ENCODE measurements at regions not wholly inside any gene's neighbourhood (a gene's known extent, or its start where the extent isn't known, plus 50 kb on each side); places are given as distances from the start of the nearest gene placed in this dataset.

GRCh38 chr9:129561594-129562281, 59.2 kb downstream of the C9orf50 start:
- Histone ChIP-seq H3K4me1 (ENCODE audit: control insufficient read depth, insufficient read depth, low read depth, low read length) (peaks cover 47% of the 10 kb centered on the region), H3K9me3 (ENCODE audit: control insufficient read depth, low read length) (no peaks in the 10 kb centered on the region), H3K4me2 (ENCODE audit: low read length, poor library complexity, severe bottlenecking) (no peak overlapping the region), H2AK5ac (ENCODE audit: low read length, severe bottlenecking) (peak overlapping the region; percentile 98), H2AFZ (ENCODE audit: low read depth, low read length) (no peak overlapping the region), H3K18ac (ENCODE audit: low read depth in 1 of 2, low read length in 2 of 2) (peak overlapping the region in 1 of 2 experiments; percentile 51), H3K4ac (ENCODE audit: low read depth in 1 of 2, low read length in 2 of 2) (peak overlapping the region in 1 of 2 experiments; percentile 6), H4K91ac (ENCODE audit: low read length) (peak overlapping the region; percentile 34), H3K23ac (ENCODE audit: low read length in 2 of 2) (no peak overlapping the region), H2BK15ac (ENCODE audit: low read depth, poor library complexity, severe bottlenecking) (no peak overlapping the region), H2BK5ac (ENCODE audit: low read depth, low read length, poor library complexity, severe bottlenecking) (peak overlapping the region; percentile 46), H3K27me3 (ENCODE audit: control insufficient read depth in 1 of 2, insufficient read depth in 1 of 2, low read length in 2 of 2) (peaks cover 0 to 6% of the 10 kb centered on the region in 2 experiments), H3K9ac (ENCODE audit: low read length) (no peak overlapping the region), H3K27ac (ENCODE audit: low read length, poor library complexity, severe bottlenecking) (peak overlapping the region; percentile 55), H3K36me3 (ENCODE audit: control insufficient read depth in 1 of 2, insufficient read depth in 2 of 2, low read depth in 1 of 2, low read length in 2 of 2) (no peaks in the 10 kb centered on the region), H3K4me3 (ENCODE audit: insufficient read depth in 1 of 2, low read depth in 1 of 2, low read length in 2 of 2) (peak overlapping the region in 1 of 2 experiments; percentile 3), H4K8ac (ENCODE audit: low read length) (peak overlapping the region; percentile 27), H2BK120ac (ENCODE audit: low read depth, low read length) (no peak overlapping the region), H3K14ac (ENCODE audit: low read length in 2 of 2) (no peak overlapping the region), H2BK12ac (ENCODE audit: low read length in 2 of 2) (no peak overlapping the region), H3K79me1 (replicated peaks; ENCODE audit: low read length, poor library complexity, severe bottlenecking) (no peaks in the 10 kb centered on the region)
- 82% methylated on average over 28 of the region's 28 CpGs for WGBS
- no peak for DNase-seq

- Histone ChIP-seq H2BK12ac (ENCODE audit: low read length in 2 of 2) (peak overlapping the region in 1 of 2 experiments; percentile 30), H3K4me3 (ENCODE audit: insufficient read depth in 1 of 2, low read depth in 1 of 2, low read length in 2 of 2) (no peak overlapping the region), H2AFZ (ENCODE audit: low read depth, low read length) (no peak overlapping the region), H3K4ac (ENCODE audit: low read depth in 1 of 2, low read length in 2 of 2) (no peak overlapping the region), H3K23ac (ENCODE audit: low read length in 2 of 2) (no peak overlapping the region), H3K36me3 (ENCODE audit: control insufficient read depth in 1 of 2, insufficient read depth in 2 of 2, low read depth in 1 of 2, low read length in 2 of 2) (no peaks in the 10 kb centered on the region), H2AK5ac (ENCODE audit: low read length, severe bottlenecking) (peak overlapping the region; percentile 98), H3K4me1 (ENCODE audit: control insufficient read depth, insufficient read depth, low read depth, low read length) (peaks cover 48% of the 10 kb centered on the region), H4K91ac (ENCODE audit: low read length) (no peak overlapping the region), H3K79me1 (replicated peaks; ENCODE audit: low read length, poor library complexity, severe bottlenecking) (no peaks in the 10 kb centered on the region), H3K18ac (ENCODE audit: low read depth in 1 of 2, low read length in 2 of 2) (no peak overlapping the region), H4K8ac (ENCODE audit: low read length) (no peak overlapping the region), H3K14ac (ENCODE audit: low read length in 2 of 2) (no peak overlapping the region), H2BK120ac (ENCODE audit: low read depth, low read length) (no peak overlapping the region), H2BK5ac (ENCODE audit: low read depth, low read length, poor library complexity, severe bottlenecking) (peak overlapping the region; percentile 35), H3K27me3 (ENCODE audit: control insufficient read depth in 1 of 2, insufficient read depth in 1 of 2, low read length in 2 of 2) (peaks cover 0 to 6% of the 10 kb centered on the region in 2 experiments), H3K4me2 (ENCODE audit: low read length, poor library complexity, severe bottlenecking) (no peak overlapping the region), H3K27ac (ENCODE audit: low read length, poor library complexity, severe bottlenecking) (peak overlapping the region; percentile 55), H3K9me3 (ENCODE audit: control insufficient read depth, low read length) (no peaks in the 10 kb centered on the region), H2BK15ac (ENCODE audit: low read depth, poor library complexity, severe bottlenecking) (no peak overlapping the region), H3K9ac (ENCODE audit: low read length) (no peak overlapping the region)
- WGBS = 93% methylated on average over 13 of the region's 13 CpGs
- DNase-seq = no peak
Observed at GRCh38 chr9:129560881-129561306, 60.0 kb downstream of the C9orf50 start.

GRCh38 chr9:129559506-129559881, 61.4 kb downstream of the C9orf50 start:
- no peak overlapping the region for H3K4me3 ChIP-seq (ENCODE audit: insufficient read depth in 1 of 2, low read depth in 1 of 2, low read length in 2 of 2)
- peaks cover 52% of the 10 kb centered on the region for H3K4me1 ChIP-seq (ENCODE audit: control insufficient read depth, insufficient read depth, low read depth, low read length)
- no peak overlapping the region for H2AFZ ChIP-seq (ENCODE audit: low read depth, low read length)
- no peak overlapping the region for H3K9ac ChIP-seq (ENCODE audit: low read length)
- H3K14ac ChIP-seq (ENCODE audit: low read length in 2 of 2) = no peak overlapping the region
- H3K23ac ChIP-seq (ENCODE audit: low read length in 2 of 2) = no peak overlapping the region
- H2BK15ac ChIP-seq (ENCODE audit: low read depth, poor library complexity, severe bottlenecking) = no peak overlapping the region
- H2BK120ac ChIP-seq (ENCODE audit: low read depth, low read length) = no peak overlapping the region
- H3K27me3 ChIP-seq (ENCODE audit: control insufficient read depth in 1 of 2, insufficient read depth in 1 of 2, low read length in 2 of 2) = peaks cover 0 to 9% of the 10 kb centered on the region in 2 experiments
- no peak overlapping the region for H4K91ac ChIP-seq (ENCODE audit: low read length)
- 95% methylated on average over 4 of the region's 4 CpGs for WGBS
- peak overlapping the region in 1 of 2 experiments; percentile 1 for H2BK12ac ChIP-seq (ENCODE audit: low read length in 2 of 2)
- H3K9me3 ChIP-seq (ENCODE audit: control insufficient read depth, low read length) = no peaks in the 10 kb centered on the region
- H3K27ac ChIP-seq (ENCODE audit: low read length, poor library complexity, severe bottlenecking) = peak overlapping the region; percentile 55
- H3K36me3 ChIP-seq (ENCODE audit: control insufficient read depth in 1 of 2, insufficient read depth in 2 of 2, low read depth in 1 of 2, low read length in 2 of 2) = no peaks in the 10 kb centered on the region
- no peak overlapping the region for H4K8ac ChIP-seq (ENCODE audit: low read length)
- no peak for DNase-seq
- H2BK5ac ChIP-seq (ENCODE audit: low read depth, low read length, poor library complexity, severe bottlenecking) = no peak overlapping the region
- peak overlapping the region in 1 of 2 experiments; percentile 6 for H3K18ac ChIP-seq (ENCODE audit: low read depth in 1 of 2, low read length in 2 of 2)
- H3K4me2 ChIP-seq (ENCODE audit: low read length, poor library complexity, severe bottlenecking) = no peak overlapping the region
- H2AK5ac ChIP-seq (ENCODE audit: low read length, severe bottlenecking) = peak overlapping the region; percentile 90
- H3K4ac ChIP-seq (ENCODE audit: low read depth in 1 of 2, low read length in 2 of 2) = no peak overlapping the region
- no peaks in the 10 kb centered on the region for H3K79me1 ChIP-seq (replicated peaks; ENCODE audit: low read length, poor library complexity, severe bottlenecking)

GRCh38 chr9:129558551-129559505, 62.1 kb downstream of the C9orf50 start:
- peak overlapping the region in 1 of 2 experiments; percentile 38 for H3K18ac ChIP-seq (ENCODE audit: low read depth in 1 of 2, low read length in 2 of 2)
- peak overlapping the region; percentile 86 for H3K27ac ChIP-seq (ENCODE audit: low read length, poor library complexity, severe bottlenecking)
- H4K91ac ChIP-seq (ENCODE audit: low read length) = peak overlapping the region; percentile 31
- no peaks in the 10 kb centered on the region for H3K9me3 ChIP-seq (ENCODE audit: control insufficient read depth, low read length)
- H3K14ac ChIP-seq (ENCODE audit: low read length in 2 of 2) = peak overlapping the region in 1 of 2 experiments; percentile 41
- H3K79me1 ChIP-seq (replicated peaks; ENCODE audit: low read length, poor library complexity, severe bottlenecking) = no peaks in the 10 kb centered on the region
- H3K36me3 ChIP-seq (ENCODE audit: control insufficient read depth in 1 of 2, insufficient read depth in 2 of 2, low read depth in 1 of 2, low read length in 2 of 2) = no peaks in the 10 kb centered on the region
- H3K4me1 ChIP-seq (ENCODE audit: control insufficient read depth, insufficient read depth, low read depth, low read length) = peaks cover 55% of the 10 kb centered on the region
- no peak overlapping the region for H2BK15ac ChIP-seq (ENCODE audit: low read depth, poor library complexity, severe bottlenecking)
- peak overlapping the region; percentile 100 for H2AK5ac ChIP-seq (ENCODE audit: low read length, severe bottlenecking)
- no peak overlapping the region for H3K9ac ChIP-seq (ENCODE audit: low read length)
- 57% methylated on average over 10 of the region's 21 CpGs for WGBS
- H2BK5ac ChIP-seq (ENCODE audit: low read depth, low read length, poor library complexity, severe bottlenecking) = peak overlapping the region; percentile 97
- H2BK120ac ChIP-seq (ENCODE audit: low read depth, low read length) = no peak overlapping the region
- no peak overlapping the region for H3K4me2 ChIP-seq (ENCODE audit: low read length, poor library complexity, severe bottlenecking)
- H2AFZ ChIP-seq (ENCODE audit: low read depth, low read length) = no peak overlapping the region
- no peak overlapping the region for H3K4me3 ChIP-seq (ENCODE audit: insufficient read depth in 1 of 2, low read depth in 1 of 2, low read length in 2 of 2)
- H3K27me3 ChIP-seq (ENCODE audit: control insufficient read depth in 1 of 2, insufficient read depth in 1 of 2, low read length in 2 of 2) = peaks cover 0 to 9% of the 10 kb centered on the region in 2 experiments
- no peak overlapping the region for H4K8ac ChIP-seq (ENCODE audit: low read length)
- DNase-seq = no peak
- H2BK12ac ChIP-seq (ENCODE audit: low read length in 2 of 2) = peak overlapping the region; percentile 56 to 82
- H3K4ac ChIP-seq (ENCODE audit: low read depth in 1 of 2, low read length in 2 of 2) = peak overlapping the region in 1 of 2 experiments; percentile 11
- no peak overlapping the region for H3K23ac ChIP-seq (ENCODE audit: low read length in 2 of 2)

Measured in mesenchymal stem cell (in vitro differentiated cells and primary cell).